ENCODE measurements at regions not wholly inside any gene's neighbourhood (a gene's known extent, or its start where the extent isn't known, plus 50 kb on each side); places are given as distances from the start of the nearest gene placed in this dataset.
A peak's percentile ranks its signal among the peaks of the same experiment; 100 is the strongest.

GRCh38 chr16:73129455-73129854, 81.5 kb upstream of the ZFHX3 start (continued):
- TF ChIP-seq SIX5 (IDR thresholded peaks at IDR 0.05; ENCODE audit: low read depth, low read length), result no peak

DNA sequence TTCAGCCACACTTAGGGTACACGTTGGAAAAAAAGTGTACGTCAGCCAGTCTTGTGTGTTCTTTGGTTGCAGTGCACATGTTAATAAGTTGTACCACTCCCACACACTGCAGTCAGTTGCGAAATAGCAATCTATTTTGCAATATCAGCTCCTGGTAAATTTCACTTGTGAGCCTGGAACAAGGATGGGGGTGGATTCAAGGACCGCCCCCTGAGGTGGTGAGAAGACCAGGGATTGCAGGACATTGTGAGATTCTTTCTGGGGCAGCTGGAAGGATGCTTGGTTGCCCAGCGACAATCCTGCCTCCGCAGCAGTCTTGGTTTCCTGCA, 78.6 kb upstream of the ZFHX3 start:
- H3K14ac ChIP-seq (ENCODE audit: insufficient read length), result no peak overlapping the region
- no peak overlapping the region for H3K4ac ChIP-seq (replicated peaks; ENCODE audit: insufficient read length, low read depth, low read length)
- no peaks in the 10 kb centered on the region for H3K79me2 ChIP-seq (ENCODE audit: control insufficient read depth in 1 of 2, insufficient read depth in 2 of 2, low read length in 2 of 2)
- WGBS, 2 experiments (ENCODE audit: extremely low coverage in 1 of 2, insufficient coverage in 1 of 2, insufficient read length in 1 of 2, insufficient replicate concordance in 2 of 2, low coverage in 1 of 2, low lambda C conversion rate in 2 of 2, missing lambda C conversion rate in 1 of 2), result 87% methylated on average over 6 of the region's 6 CpGs; no CpG with 5 or more reads in 1 of the 2 experiments
- ChIA-PET CTCF (ENCODE audit: partially characterized antibody) (interaction anchor here (0.7 kb wide), 1 partner anchor 102 kb away, joined by 3 read pairs; no protein-coding TSS in a partner anchor), POLR2A (ENCODE audit: partially characterized antibody) (no interaction called here)
- H2BK20ac ChIP-seq (ENCODE audit: low read length), result no peak overlapping the region
- no peaks in the 10 kb centered on the region for H4K20me1 ChIP-seq (replicated peaks in 1 of 2; ENCODE audit: control insufficient read depth in 1 of 2, insufficient read depth in 2 of 2, low read length in 2 of 2)
- DNase-seq (ENCODE audit: low read depth in 1 of 2, low spot score in 2 of 2), result no peak
- no peak overlapping the region for H4K5ac ChIP-seq (ENCODE audit: insufficient read length, low read depth, low read length)
- H3K4me3 ChIP-seq (ENCODE audit: extremely low read depth in 1 of 4, insufficient read depth in 2 of 4, low read depth in 3 of 4, low read length in 4 of 4), result no peak overlapping the region
- no peaks in the 10 kb centered on the region for H3K9me3 ChIP-seq (ENCODE audit: insufficient read depth in 2 of 2, low read depth in 1 of 2, low read length in 1 of 2)
- H3K27me3 ChIP-seq (replicated peaks in 1 of 4; ENCODE audit: control insufficient read depth in 3 of 4, extremely low read depth in 1 of 4, insufficient read depth in 3 of 4, low read length in 3 of 4), result no peaks in the 10 kb centered on the region
- H2AFZ ChIP-seq (ENCODE audit: low read length), result no peak overlapping the region
- no peak overlapping the region for H3K4me2 ChIP-seq (ENCODE audit: insufficient read depth in 1 of 2, low read depth in 2 of 2, low read length in 2 of 2)
- no peak overlapping the region for H2BK12ac ChIP-seq (ENCODE audit: low read depth, low read length)
- H4K91ac ChIP-seq (replicated peaks; ENCODE audit: insufficient read length, low read length), result no peak overlapping the region
- no peak overlapping the region for H3K18ac ChIP-seq (ENCODE audit: extremely low read depth, low read length)
- H3K27ac ChIP-seq (ENCODE audit: low read depth, low read length), result no peak overlapping the region
- no peak overlapping the region for H2AK5ac ChIP-seq (ENCODE audit: low read depth, low read length)
- no peak overlapping the region for H3K56ac ChIP-seq (replicated peaks; ENCODE audit: insufficient read length, low read depth, low read length)
- peak; percentile 66; the same call in 1 of the 2 replicates for TF ChIP-seq CEBPB (IDR thresholded peaks at IDR 0.05; ENCODE audit: low read depth, low read length)
- TF ChIP-seq SIX5 (IDR thresholded peaks at IDR 0.05; ENCODE audit: low read depth, low read length), result no peak
- no peaks in the 10 kb centered on the region for H3K4me1 ChIP-seq (replicated peaks in 1 of 4; ENCODE audit: control insufficient read depth in 3 of 4, insufficient read depth in 4 of 4, low read length in 3 of 4)
- no peak overlapping the region for H2BK120ac ChIP-seq (replicated peaks; ENCODE audit: low read depth, low read length)
- H3K79me1 ChIP-seq (ENCODE audit: low read depth, low read length), result no peaks in the 10 kb centered on the region
- H2BK5ac ChIP-seq (ENCODE audit: low read depth, low read length), result no peak overlapping the region
- no peak overlapping the region for H2BK15ac ChIP-seq (ENCODE audit: low read length)
- H3K23ac ChIP-seq (ENCODE audit: insufficient read length), result no peak overlapping the region
- H3K23me2 ChIP-seq (ENCODE audit: low read depth, low read length), result no peaks in the 10 kb centered on the region
- no peak overlapping the region for H4K8ac ChIP-seq (ENCODE audit: extremely low read depth, insufficient read depth, low read length)
- no peak overlapping the region for H3K9ac ChIP-seq (replicated peaks in 1 of 4; ENCODE audit: extremely low read depth in 1 of 4, low read depth in 3 of 4, low read length in 3 of 4)
- no peaks in the 10 kb centered on the region for H3K36me3 ChIP-seq (ENCODE audit: control insufficient read depth in 2 of 4, insufficient read depth in 4 of 4, low read length in 3 of 4)
- FAIRE-seq, result no peak

Data from H1 (cell line).